ENCODE measurements at regions not wholly inside any gene's neighbourhood (a gene's known extent, or its start where the extent isn't known, plus 50 kb on each side); places are given as distances from the start of the nearest gene placed in this dataset.

DNA sequence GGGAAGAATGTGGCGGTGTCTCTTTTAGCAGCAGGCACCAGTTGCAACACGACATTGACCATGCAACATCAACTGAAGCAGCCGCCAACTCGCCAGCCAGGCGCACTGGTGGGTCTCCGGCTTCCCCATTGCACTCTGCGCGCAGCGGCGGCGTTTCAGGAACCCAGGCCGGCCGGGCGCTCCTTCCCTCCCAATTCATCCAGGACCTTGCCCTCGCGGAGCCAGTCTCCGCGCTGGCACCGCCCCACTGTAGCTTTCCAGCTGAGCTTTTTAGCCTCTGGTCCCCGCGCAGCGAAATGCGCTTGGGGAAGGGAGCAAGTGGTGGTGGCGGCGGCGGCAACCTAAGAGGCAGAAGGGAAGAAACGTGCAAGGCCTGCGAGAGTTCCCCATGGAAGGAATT lies 297.9 kb upstream of the RIMS1 start:
- TF ChIP-seq, protein P1, sequence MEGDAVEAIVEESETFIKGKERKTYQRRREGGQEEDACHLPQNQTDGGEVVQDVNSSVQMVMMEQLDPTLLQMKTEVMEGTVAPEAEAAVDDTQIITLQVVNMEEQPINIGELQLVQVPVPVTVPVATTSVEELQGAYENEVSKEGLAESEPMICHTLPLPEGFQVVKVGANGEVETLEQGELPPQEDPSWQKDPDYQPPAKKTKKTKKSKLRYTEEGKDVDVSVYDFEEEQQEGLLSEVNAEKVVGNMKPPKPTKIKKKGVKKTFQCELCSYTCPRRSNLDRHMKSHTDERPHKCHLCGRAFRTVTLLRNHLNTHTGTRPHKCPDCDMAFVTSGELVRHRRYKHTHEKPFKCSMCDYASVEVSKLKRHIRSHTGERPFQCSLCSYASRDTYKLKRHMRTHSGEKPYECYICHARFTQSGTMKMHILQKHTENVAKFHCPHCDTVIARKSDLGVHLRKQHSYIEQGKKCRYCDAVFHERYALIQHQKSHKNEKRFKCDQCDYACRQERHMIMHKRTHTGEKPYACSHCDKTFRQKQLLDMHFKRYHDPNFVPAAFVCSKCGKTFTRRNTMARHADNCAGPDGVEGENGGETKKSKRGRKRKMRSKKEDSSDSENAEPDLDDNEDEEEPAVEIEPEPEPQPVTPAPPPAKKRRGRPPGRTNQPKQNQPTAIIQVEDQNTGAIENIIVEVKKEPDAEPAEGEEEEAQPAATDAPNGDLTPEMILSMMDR (IDR thresholded peaks at IDR 0.05), result no peak
- TF ChIP-seq POLR2A (IDR thresholded peaks at IDR 0.05), result no peak
